Endodermal cell (in vitro differentiated cells): ENCODE measurements at regions not wholly inside any gene's neighbourhood (a gene's known extent, or its start where the extent isn't known, plus 50 kb on each side); places are given as distances from the start of the nearest gene placed in this dataset.

Experiments
- DNase-seq: peaks from one replicate; pipeline ENCODE4 v3.0.0-alpha.2; 2017
- H3K27ac ChIP-seq: 2 replicates; pipeline ENCODE4 v1.5.1; 2013; ENCODE audit warnings: mild to moderate bottlenecking, low read depth, low read length, moderate library complexity
- H3K27me3 ChIP-seq: 2 replicates; pipeline ENCODE4 v1.6.1; 2013; ENCODE audit warnings: mild to moderate bottlenecking, low read length, moderate library complexity; ENCODE audit not compliant: insufficient read depth, control insufficient read depth, poor library complexity, severe bottlenecking
- H3K36me3 ChIP-seq: 2 replicates; pipeline ENCODE4 v1.7.0; 2013; ENCODE audit warnings: mild to moderate bottlenecking, low read length, moderate library complexity; ENCODE audit not compliant: control insufficient read depth, insufficient read depth
- H3K4me1 ChIP-seq: one replicate; pipeline ENCODE4 v1.7.0; 2013; ENCODE audit warnings: low read length; ENCODE audit not compliant: control insufficient read depth, insufficient read depth
- H3K4me3 ChIP-seq: 2 replicates; pipeline ENCODE4 v1.5.1; 2013; ENCODE audit warnings: mild to moderate bottlenecking, low read length, moderate library complexity
- H3K9ac ChIP-seq: 2 replicates; pipeline ENCODE4 v1.6.1; 2013; ENCODE audit warnings: mild to moderate bottlenecking, low read length, moderate library complexity; ENCODE audit not compliant: poor library complexity, severe bottlenecking; ENCODE audit errors: extremely low read depth
- H3K9me3 ChIP-seq: 2 replicates; pipeline ENCODE4 v1.6.1; 2013; ENCODE audit warnings: mild to moderate bottlenecking, low read length, moderate library complexity; ENCODE audit not compliant: control insufficient read depth
- H3K27ac Mint-ChIP-seq: 2 replicates; pipeline ENCODE4 v1.8.0; 2020; ENCODE audit warnings: mixed read lengths
- H3K27me3 Mint-ChIP-seq: 2 replicates; pipeline ENCODE4 v1.8.0; 2021; ENCODE audit warnings: mild to moderate bottlenecking, mixed read lengths; ENCODE audit not compliant: insufficient read depth
- H3K36me3 Mint-ChIP-seq: 2 replicates; pipeline ENCODE4 v1.8.0; 2020; ENCODE audit warnings: low read depth, mixed read lengths
- H3K4me1 Mint-ChIP-seq: 2 replicates; pipeline ENCODE4 v1.8.0; 2020; ENCODE audit warnings: mixed read lengths
- H3K4me3 Mint-ChIP-seq: 2 replicates; pipeline ENCODE4 v1.8.0; 2020; ENCODE audit warnings: mild to moderate bottlenecking, moderate library complexity, mixed read lengths
- H3K9me3 Mint-ChIP-seq: 2 replicates; pipeline ENCODE4 v1.8.0; 2020; ENCODE audit warnings: mild to moderate bottlenecking, mixed read lengths
- WGBS, 2 experiments: methylation state at CpG; one replicate each; pipeline versions ENCODE4 v1.1.5 to v1.1.7; 2013; ENCODE audit warnings: missing lambda C conversion rate in 2 of 2, mixed read lengths in 1 of 2; ENCODE audit not compliant: insufficient coverage in 1 of 2, insufficient read length in 1 of 2; 5-methylcytosine and 5-hydroxymethylcytosine counted together
- TF ChIP-seq, protein P1 (sequence below): fragments of 200-600 bp; sonication (generic); conservative IDR thresholded peaks from 2 replicates; pipeline ENCODE4 v1.5.0; 2021; ENCODE audit warnings: antibody characterized with exemption, mild to moderate bottlenecking

DNA sequence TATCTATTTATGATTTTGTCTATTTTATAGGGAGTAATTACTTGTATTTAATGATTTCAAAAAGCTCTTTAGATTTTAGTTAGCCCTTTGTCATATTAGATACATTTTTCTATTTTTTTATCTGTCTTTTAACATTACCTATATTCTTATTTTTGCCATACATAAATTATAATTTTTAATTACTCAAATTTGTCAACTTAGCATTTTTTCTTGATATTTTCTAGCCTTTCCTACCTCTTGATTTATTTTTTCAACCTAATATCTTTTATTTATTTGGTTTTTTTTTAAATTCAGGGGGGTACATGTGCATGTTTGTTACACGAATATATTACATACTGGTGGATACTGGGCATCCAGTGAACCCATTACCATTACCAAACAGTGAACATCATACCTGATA is 114.3 kb upstream of the F13A1 start:
- Histone ChIP-seq H3K4me3 (no peak overlapping the region), H3K9ac (no peak overlapping the region), H3K27me3 (no peaks in the 10 kb centered on the region), H3K36me3 (no peaks in the 10 kb centered on the region), H3K9me3 (no peaks in the 10 kb centered on the region), H3K4me1 (no peaks in the 10 kb centered on the region), H3K27ac (no peak overlapping the region)
- WGBS, 2 experiments: 100% methylated on average over 1 of the region's 1 CpG; no CpG with 5 or more reads in 1 of the 2 experiments
- no peak for DNase-seq
- Mint-ChIP-seq H3K4me1 (no peaks in the 10 kb centered on the region), H3K27me3 (no peaks in the 10 kb centered on the region), H3K36me3 (no peaks in the 10 kb centered on the region), H3K4me3 (no peak overlapping the region), H3K9me3 (peaks cover 3% of the 10 kb centered on the region), H3K27ac (no peak overlapping the region)
- TF ChIP-seq, protein P1, sequence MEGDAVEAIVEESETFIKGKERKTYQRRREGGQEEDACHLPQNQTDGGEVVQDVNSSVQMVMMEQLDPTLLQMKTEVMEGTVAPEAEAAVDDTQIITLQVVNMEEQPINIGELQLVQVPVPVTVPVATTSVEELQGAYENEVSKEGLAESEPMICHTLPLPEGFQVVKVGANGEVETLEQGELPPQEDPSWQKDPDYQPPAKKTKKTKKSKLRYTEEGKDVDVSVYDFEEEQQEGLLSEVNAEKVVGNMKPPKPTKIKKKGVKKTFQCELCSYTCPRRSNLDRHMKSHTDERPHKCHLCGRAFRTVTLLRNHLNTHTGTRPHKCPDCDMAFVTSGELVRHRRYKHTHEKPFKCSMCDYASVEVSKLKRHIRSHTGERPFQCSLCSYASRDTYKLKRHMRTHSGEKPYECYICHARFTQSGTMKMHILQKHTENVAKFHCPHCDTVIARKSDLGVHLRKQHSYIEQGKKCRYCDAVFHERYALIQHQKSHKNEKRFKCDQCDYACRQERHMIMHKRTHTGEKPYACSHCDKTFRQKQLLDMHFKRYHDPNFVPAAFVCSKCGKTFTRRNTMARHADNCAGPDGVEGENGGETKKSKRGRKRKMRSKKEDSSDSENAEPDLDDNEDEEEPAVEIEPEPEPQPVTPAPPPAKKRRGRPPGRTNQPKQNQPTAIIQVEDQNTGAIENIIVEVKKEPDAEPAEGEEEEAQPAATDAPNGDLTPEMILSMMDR: no peak

DNA sequence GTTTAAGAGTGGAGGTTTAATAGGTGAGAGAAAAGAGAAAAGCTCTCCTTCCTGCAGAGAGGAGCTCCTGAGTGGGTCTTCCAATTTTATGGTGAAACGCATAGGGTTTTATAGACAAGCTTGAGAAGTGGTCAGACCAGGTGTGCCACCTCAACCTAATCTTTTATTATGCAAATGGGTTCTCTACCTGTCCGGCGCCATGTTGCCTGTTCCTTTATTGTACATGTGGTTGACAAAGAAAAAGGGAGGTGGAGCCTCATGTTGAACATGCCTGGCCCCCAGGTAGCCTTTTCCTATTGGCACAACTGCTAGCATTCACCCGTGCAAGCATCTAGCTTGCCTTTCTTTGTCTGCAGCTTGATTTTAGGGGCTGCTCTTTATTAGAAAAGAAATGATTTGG is 115.9 kb upstream of the F13A1 start:
- Mint-ChIP-seq H3K27me3 (no peaks in the 10 kb centered on the region), H3K4me3 (no peak overlapping the region), H3K4me1 (no peaks in the 10 kb centered on the region), H3K36me3 (no peaks in the 10 kb centered on the region), H3K27ac (no peak overlapping the region), H3K9me3 (peaks cover 3% of the 10 kb centered on the region)
- Histone ChIP-seq H3K9me3 (no peaks in the 10 kb centered on the region), H3K27me3 (no peaks in the 10 kb centered on the region), H3K36me3 (no peaks in the 10 kb centered on the region), H3K4me1 (no peaks in the 10 kb centered on the region), H3K9ac (no peak overlapping the region), H3K27ac (no peak overlapping the region), H3K4me3 (no peak overlapping the region)
- TF ChIP-seq, protein P1: no peak
- DNase-seq: no peak
- 82 to 83% methylated on average over 3 to 4 of the region's 4 CpGs for WGBS, 2 experiments

DNA sequence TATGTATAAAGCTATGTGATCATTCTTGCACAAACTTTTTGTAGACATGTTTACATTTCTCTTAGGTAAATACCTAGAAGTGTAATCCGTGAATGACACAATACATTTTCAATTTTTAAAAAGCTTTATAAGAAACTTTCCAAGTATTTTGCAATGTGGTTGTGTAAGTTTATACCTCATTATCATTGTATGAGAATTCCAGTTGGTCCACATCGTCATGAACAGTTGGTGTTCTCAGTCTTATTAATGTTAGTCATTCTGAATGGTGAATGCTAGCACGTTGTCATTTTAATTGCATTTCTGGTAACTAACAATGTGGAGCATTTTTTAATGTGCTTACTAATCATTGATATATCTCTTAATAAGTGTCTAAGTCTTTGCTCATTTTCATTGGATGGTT is 116.5 kb upstream of the F13A1 start:
- DNase-seq: no peak
- WGBS, 2 experiments: 84% methylated on average over 3 of the region's 3 CpGs; no CpG with 5 or more reads in 1 of the 2 experiments
- no peaks in the 10 kb centered on the region for H3K36me3 Mint-ChIP-seq
- H3K9me3 ChIP-seq: no peaks in the 10 kb centered on the region
- H3K4me1 ChIP-seq: no peaks in the 10 kb centered on the region
- H3K4me3 Mint-ChIP-seq: no peak overlapping the region
- H3K4me3 ChIP-seq: no peak overlapping the region
- H3K27me3 ChIP-seq: no peaks in the 10 kb centered on the region
- H3K27ac Mint-ChIP-seq: no peak overlapping the region
- H3K36me3 ChIP-seq: no peaks in the 10 kb centered on the region
- TF ChIP-seq, protein P1: no peak
- H3K9me3 Mint-ChIP-seq: peaks cover 3% of the 10 kb centered on the region
- no peaks in the 10 kb centered on the region for H3K27me3 Mint-ChIP-seq
- no peaks in the 10 kb centered on the region for H3K4me1 Mint-ChIP-seq
- no peak overlapping the region for H3K9ac ChIP-seq
- no peak overlapping the region for H3K27ac ChIP-seq
